K562 (cell line): ENCODE measurements at regions not wholly inside any gene's neighbourhood (a gene's known extent, or its start where the extent isn't known, plus 50 kb on each side); places are given as distances from the start of the nearest gene placed in this dataset.

Source experiments
- ATAC-seq: fragments of 200-7000 bp; cut with Tn5 transposase; 3 replicates; pipeline ENCODE4 v1.9.1; 2020; ENCODE audit warnings: moderate library complexity
- BruUV-seq: library from RNA; stranded (reverse); fragments of 400-500 nt; replicated peaks from 2 replicates; lab custom pipeline; 2021; lab: Mats Ljungman, UMichigan
- CTCF ChIA-PET: fragments of 300-600 bp; formaldehyde crosslinking; extraction: SDS; loops from one replicate; lab custom pipeline; 2021; ENCODE audit warnings: low intra/inter-chr PET ratio; lab: Yijun Ruan, JAX
- POLR2A ChIA-PET: fragments of 300-600, 350-650 bp; sonication (Branson Sonifier 250); formaldehyde crosslinking; extraction: SDS; loops from one replicate; lab custom pipeline; 2021; ENCODE audit warnings: antibody characterized with exemption, inconsistent platforms; lab: Yijun Ruan, JAX
- DNase-seq, 4 experiments: peaks; one replicate each; pipeline versions ENCODE4 v3.0.0 to v3.0.0-alpha.2; 2011 to 2018; ENCODE audit warnings: low spot score in 3 of 4, mixed read lengths in 3 of 4; ENCODE audit errors: extremely low read depth in 1 of 4
- FAIRE-seq: peaks from 2 replicates; lab custom pipeline; 2011; peaks lifted over from hg19 to GRCh38; lab: Jason Lieb, UNC
- H2AFZ ChIP-seq: 2 replicates; pipeline ENCODE4 v1.6.0; 2011; ENCODE audit warnings: low read depth, low read length, control low read depth, inconsistent platforms
- H3K27ac ChIP-seq: fragments of 200-600 bp; 3 replicates; pipeline ENCODE4 v1.8.0; 2011; ENCODE audit warnings: low read depth, mild to moderate bottlenecking, control low read depth, inconsistent platforms, low read length, moderate library complexity, mixed read lengths; ENCODE audit errors: extremely low read depth
- H3K27me3 ChIP-seq, 2 experiments: fragments of 300-600 bp in 1 of 2; 2 replicates in 1 of 2; 3 replicates in 1 of 2; pipeline versions ENCODE4 v1.6.0 to v1.8.0; 2011; ENCODE audit warnings: inconsistent platforms in 2 of 2, low read length in 2 of 2, mild to moderate bottlenecking in 1 of 2, mixed read lengths in 1 of 2, moderate library complexity in 1 of 2; ENCODE audit not compliant: control insufficient read depth in 2 of 2, insufficient read depth in 2 of 2
- H3K36me3 ChIP-seq: fragments of 300-600 bp; 3 replicates; pipeline ENCODE4 v1.8.0; 2011; ENCODE audit warnings: mild to moderate bottlenecking, low read length, inconsistent platforms; ENCODE audit not compliant: control insufficient read depth, insufficient read depth
- H3K4me1 ChIP-seq, 2 experiments: fragments of 200-600 bp in 1 of 2; replicated peaks in 1 of 2; 2 replicates in 1 of 2; 3 replicates in 1 of 2; pipeline versions ENCODE4 v1.5.1 to v1.8.0; 2011; ENCODE audit warnings: inconsistent platforms in 2 of 2, low read length in 2 of 2, mild to moderate bottlenecking in 1 of 2, mixed read lengths in 1 of 2, moderate library complexity in 1 of 2; ENCODE audit not compliant: control insufficient read depth in 2 of 2, insufficient read depth in 2 of 2
- H3K4me2 ChIP-seq: 2 replicates; pipeline ENCODE4 v1.6.1; 2011; ENCODE audit warnings: low read length, control low read depth, inconsistent platforms, mixed read lengths; ENCODE audit not compliant: insufficient read depth
- H3K4me3 ChIP-seq: fragments of 200-600 bp; sonication (generic), shearing (Covaris generic); 2 replicates; pipeline ENCODE4 v1.5.1; 2016; ENCODE audit warnings: control low read depth, inconsistent platforms
- H3K79me2 ChIP-seq: fragments of 200-600 bp; 3 replicates; pipeline ENCODE4 v1.8.0; 2011; ENCODE audit warnings: low read length, inconsistent platforms; ENCODE audit not compliant: control insufficient read depth, insufficient read depth
- H3K9ac ChIP-seq, 2 experiments: 2 replicates each; pipeline versions ENCODE4 v1.6.0 to v1.6.1; 2011; ENCODE audit warnings: low read depth in 2 of 2, low read length in 2 of 2, control low read depth in 1 of 2, inconsistent platforms in 1 of 2, mild to moderate bottlenecking in 1 of 2, mixed read lengths in 1 of 2; ENCODE audit not compliant: insufficient read depth in 1 of 2
- H3K9me1 ChIP-seq: one replicate; pipeline ENCODE4 v1.6.0; 2011; ENCODE audit warnings: inconsistent platforms, mild to moderate bottlenecking, low read length, moderate library complexity; ENCODE audit not compliant: control insufficient read depth, insufficient read depth
- H3K9me3 ChIP-seq: replicated peaks from 2 replicates; pipeline ENCODE4 v1.5.1; 2011; ENCODE audit warnings: low read depth, low read length, inconsistent platforms; ENCODE audit not compliant: control insufficient read depth, insufficient read depth
- H4K20me1 ChIP-seq: replicated peaks from 2 replicates; pipeline ENCODE4 v1.6.1; 2011; ENCODE audit warnings: low read length, inconsistent platforms, mixed read lengths; ENCODE audit not compliant: control insufficient read depth, insufficient read depth
- CHD2 ChIP-seq: IDR thresholded peaks from 2 replicates; pipeline ENCODE4 v1.6.1; 2011; ENCODE audit warnings: low read depth, low read length
- ELF1 ChIP-seq: fragments of 200-800 bp; sonication (Bioruptor generic); IDR thresholded peaks from 2 replicates; pipeline ENCODE4 v1.6.1; 2016; ENCODE audit warnings: missing genetic modification characterization, missing compliant biosample characterization
- ERF ChIP-seq: fragments of 450-650 bp; formaldehyde crosslinking; IDR thresholded peaks from 2 replicates; pipeline ENCODE4 v1.4.0; 2020; ENCODE audit warnings: mild to moderate bottlenecking, mixed read lengths
- GATAD2A ChIP-seq: fragments of 450-650 bp; IDR thresholded peaks from 2 replicates; pipeline ENCODE4 v1.6.1; 2017
- MTA1 ChIP-seq: fragments of 450-650 bp; IDR thresholded peaks from 2 replicates; pipeline ENCODE4 v1.6.1; 2017; ENCODE audit warnings: borderline replicate concordance
- TFAP4 ChIP-seq: sonication (generic); formaldehyde crosslinking; IDR thresholded peaks from 2 replicates; pipeline ENCODE4 v1.8.0; 2022; ENCODE audit warnings: missing genetic modification reagents, mild to moderate bottlenecking, moderate library complexity, borderline replicate concordance
- ZNF639 ChIP-seq, 2 experiments: fragments of 200-800 bp in 1 of 2; sonication (Bioruptor generic) in 1 of 2; sonication (generic) in 1 of 2; formaldehyde crosslinking in 1 of 2; IDR thresholded peaks in 1 of 2; conservative IDR thresholded peaks in 1 of 2; 2 replicates each; pipeline versions ENCODE4 v1.5.0 to v1.6.1; 2016 to 2020; ENCODE audit warnings: missing compliant biosample characterization in 1 of 2, missing genetic modification characterization in 1 of 2, missing genetic modification reagents in 1 of 2
- WGBS: fragments of 100-300 bp; shearing (Covaris generic); methylation state at CpG from one replicate; pipeline ENCODE4 v1.1.6; 2016; ENCODE audit warnings: low coverage, mixed read lengths; ENCODE audit not compliant: insufficient coverage; ENCODE audit errors: missing lambda C conversion rate; 5-methylcytosine and 5-hydroxymethylcytosine counted together
- in situ Hi-C: fragments of 300-500 bp; cut with MboI; formaldehyde crosslinking; loops from 4 replicates; pipeline ENCODE4 v1.15.0; 2018; ENCODE audit warnings: inconsistent platforms, mixed read lengths
- intact Hi-C: fragments of 100-400 bp; cut with micrococcal nuclease; formaldehyde crosslinking; loops from 2 replicates; pipeline ENCODE4 v1.14.2; 2022

DNA sequence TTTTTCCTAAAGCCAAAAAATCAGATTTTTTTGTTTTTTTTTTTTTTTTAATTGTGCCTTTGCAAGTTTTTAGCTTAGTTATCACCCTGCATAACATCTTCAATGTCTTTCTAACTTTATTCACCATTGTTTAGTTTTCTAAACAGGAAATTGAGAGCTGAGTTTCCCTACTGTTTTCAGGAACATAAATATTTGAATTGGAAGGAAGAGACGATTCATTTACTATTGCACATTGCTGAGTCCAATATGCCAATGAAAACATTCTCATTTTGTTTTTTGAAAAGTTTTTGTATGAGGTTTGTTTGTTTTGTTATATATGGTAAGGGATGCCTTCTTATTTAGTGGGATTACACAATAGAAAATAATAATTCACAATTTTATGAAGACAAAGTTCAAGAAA lies 148.4 kb downstream of the ANKRD50 start:
- DNase-seq, result no peak
- ChIA-PET CTCF (no interaction called here), POLR2A (no interaction called here)
- H3K27me3 ChIP-seq, result no peaks in the 10 kb centered on the region
- H3K27ac ChIP-seq, result no peak overlapping the region
- WGBS, result 0% methylated on average over 1 of the region's 1 CpG
- no peaks in the 10 kb centered on the region for H3K36me3 ChIP-seq
- H3K9ac ChIP-seq, result no peak overlapping the region
- no peaks in the 10 kb centered on the region for H3K9me1 ChIP-seq
- intact Hi-C loops, result no loop called here
- no peak overlapping the region for H2AFZ ChIP-seq
- H4K20me1 ChIP-seq, result no peaks in the 10 kb centered on the region
- ATAC-seq, result no peak
- H3K79me2 ChIP-seq, result no peaks in the 10 kb centered on the region
- H3K4me3 ChIP-seq, result no peak overlapping the region
- no peak overlapping the region for H3K4me2 ChIP-seq
- H3K9me3 ChIP-seq, result 0 out of 2 replicates have a peak, but pooled peaks cover 2% of the 10 kb centered on the region
- FAIRE-seq, result no peak
- in situ Hi-C loops, result no loop called here
- BruUV-seq, result no TSS peak
- no peak for TF ChIP-seq GATAD2A
- no peak for TF ChIP-seq ERF (CRISPR knock-in tag)
- no peak for TF ChIP-seq MTA1
- TF ChIP-seq TFAP4, result no peak
- H3K4me1 ChIP-seq, result no peaks in the 10 kb centered on the region

DNA sequence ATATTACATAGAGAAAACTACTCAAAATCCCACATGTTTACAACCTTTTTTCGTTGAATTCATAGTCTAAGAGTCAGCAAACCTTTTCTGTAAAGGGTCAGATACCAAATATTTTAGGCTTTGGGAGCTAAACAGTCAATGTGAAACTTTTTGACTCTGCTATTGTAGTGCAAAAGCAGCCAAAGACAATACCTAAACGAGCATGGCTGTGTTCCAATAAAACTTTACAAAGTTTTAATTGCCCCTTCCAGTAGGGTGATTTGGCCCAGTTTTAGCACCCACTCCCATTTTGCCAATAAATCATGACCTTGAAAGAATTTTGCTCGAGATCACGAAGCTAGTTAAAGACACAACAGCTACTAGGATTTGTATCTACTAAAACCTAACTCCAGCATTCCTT lies 147.2 kb downstream of the ANKRD50 start:
- no peak for FAIRE-seq
- H3K4me3 ChIP-seq, result no peak overlapping the region
- no peaks in the 10 kb centered on the region for H3K36me3 ChIP-seq
- 0 out of 2 replicates have a peak, but pooled peaks cover 2% of the 10 kb centered on the region for H3K9me3 ChIP-seq
- H3K79me2 ChIP-seq, result no peaks in the 10 kb centered on the region
- no peaks in the 10 kb centered on the region for H4K20me1 ChIP-seq
- H2AFZ ChIP-seq, result no peak overlapping the region
- H3K4me1 ChIP-seq, result no peaks in the 10 kb centered on the region
- 0% methylated on average over 4 of the region's 4 CpGs for WGBS
- H3K27ac ChIP-seq, result no peak overlapping the region
- H3K27me3 ChIP-seq, result no peaks in the 10 kb centered on the region
- no peak for TF ChIP-seq CHD2
- no peak for TF ChIP-seq ZNF639 (CRISPR knock-in tag; conservative IDR thresholded peaks at IDR 0.05 in 1 of 2, IDR thresholded peaks at IDR 0.05 in 1 of 2)
- TF ChIP-seq ELF1, result no peak
- TF ChIP-seq, all 486 proteins: peak for 0
- in situ Hi-C loops, result no loop called here
- intact Hi-C loops, result no loop called here
- Histone ChIP-seq H3K9me1 (no peaks in the 10 kb centered on the region), H3K4me2 (no peak overlapping the region), H3K9ac (no peak overlapping the region)
- POLR2A ChIA-PET, result no interaction called here
- ATAC-seq (no peak), DNase-seq (no peak)
- CTCF ChIA-PET, result no interaction called here
- BruUV-seq, result no TSS peak
